Left ventricle myocardium inferior (tissue), 1 donor: ENCODE measurements at regions not wholly inside any gene's neighbourhood (a gene's known extent, or its start where the extent isn't known, plus 50 kb on each side); places are given as distances from the start of the nearest gene placed in this dataset.

Experiments used
- DNase-seq: peaks from one replicate; pipeline ENCODE4 v3.0.0-alpha.2; 2020
- H3K27ac ChIP-seq: fragments of 200-600 bp; replicated peaks from 2 replicates; pipeline ENCODE4 v1.8.0; 2021
- H3K27me3 ChIP-seq: fragments of 200-600 bp; 2 replicates; pipeline ENCODE4 v1.8.0; 2021; ENCODE audit warnings: low read depth
- H3K36me3 ChIP-seq: fragments of 200-600 bp; 2 replicates; pipeline ENCODE4 v1.8.0; 2021
- H3K4me1 ChIP-seq: fragments of 200-600 bp; 2 replicates; pipeline ENCODE4 v1.8.0; 2021
- H3K4me3 ChIP-seq: fragments of 200-600 bp; 2 replicates; pipeline ENCODE4 v1.8.0; 2021; ENCODE audit warnings: mild to moderate bottlenecking, moderate library complexity
- H3K9me3 ChIP-seq: fragments of 200-600 bp; replicated peaks from 2 replicates; pipeline ENCODE4 v1.8.0; 2021
- CTCF ChIP-seq: fragments of 200-600 bp; IDR thresholded peaks from 2 replicates; pipeline ENCODE4 v1.8.0; 2021; ENCODE audit warnings: antibody characterized with exemption, mild to moderate bottlenecking, borderline replicate concordance
- intact Hi-C: fragments of 100-400 bp; cut with micrococcal nuclease; formaldehyde crosslinking; loops from one replicate; pipeline ENCODE4 v1.11.0; 2022
- donor health status: DM: no; HTN: yes; CAD: no; lungs with severe emphysema.

- Histone ChIP-seq H3K27ac (no peak overlapping the region), H3K4me3 (no peak overlapping the region), H3K36me3 (no peaks in the 10 kb centered on the region), H3K4me1 (peaks cover 17% of the 10 kb centered on the region), H3K27me3 (no peaks in the 10 kb centered on the region), H3K9me3 (no peaks in the 10 kb centered on the region)
- intact Hi-C loops: no loop called here
- DNase-seq: peak; percentile 7
- no peak for TF ChIP-seq CTCF
These were observed 59.4 kb upstream of the HPCAL1 start for GRCh38 chr2:10242998-10243925.

- H3K27me3 ChIP-seq: no peaks in the 10 kb centered on the region
- peak; percentile 7 for DNase-seq
- no peak overlapping the region for H3K27ac ChIP-seq
- intact Hi-C loops: no loop called here
- no peaks in the 10 kb centered on the region for H3K36me3 ChIP-seq
- peaks cover 11% of the 10 kb centered on the region for H3K4me1 ChIP-seq
- peaks cover 2% of the 10 kb centered on the region for H3K9me3 ChIP-seq
- TF ChIP-seq CTCF: no peak
- no peak overlapping the region for H3K4me3 ChIP-seq
These were observed 58.8 kb upstream of the HPCAL1 start for GRCh38 chr2:10243926-10244270.

GRCh38 chr2:10245021-10245420 lies 57.7 kb upstream of the HPCAL1 start:
- intact Hi-C loops: no loop called here
- no peak overlapping the region for H3K27ac ChIP-seq
- peaks cover 13% of the 10 kb centered on the region for H3K9me3 ChIP-seq
- no peaks in the 10 kb centered on the region for H3K27me3 ChIP-seq
- TF ChIP-seq CTCF: no peak
- no peak overlapping the region for H3K4me3 ChIP-seq
- no peaks in the 10 kb centered on the region for H3K36me3 ChIP-seq
- no peaks in the 10 kb centered on the region for H3K4me1 ChIP-seq
- peak; percentile 8 for DNase-seq

GRCh38 chr2:10245661-10246060 lies 57.0 kb upstream of the HPCAL1 start:
- no peaks in the 10 kb centered on the region for H3K4me1 ChIP-seq
- DNase-seq: peak; percentile 6
- TF ChIP-seq CTCF: no peak
- intact Hi-C loops: no loop called here
- H3K4me3 ChIP-seq: no peak overlapping the region
- H3K27ac ChIP-seq: no peak overlapping the region
- H3K36me3 ChIP-seq: no peaks in the 10 kb centered on the region
- no peaks in the 10 kb centered on the region for H3K27me3 ChIP-seq
- peaks cover 20% of the 10 kb centered on the region for H3K9me3 ChIP-seq

GRCh38 chr2:10246370-10246769 lies 56.3 kb upstream of the HPCAL1 start:
- H3K27me3 ChIP-seq: no peaks in the 10 kb centered on the region
- no peak overlapping the region for H3K27ac ChIP-seq
- H3K4me1 ChIP-seq: no peaks in the 10 kb centered on the region
- intact Hi-C loops: no loop called here
- H3K4me3 ChIP-seq: no peak overlapping the region
- no peaks in the 10 kb centered on the region for H3K36me3 ChIP-seq
- peaks cover 24% of the 10 kb centered on the region for H3K9me3 ChIP-seq
- DNase-seq: no peak
- no peak for TF ChIP-seq CTCF
